Caki2 (cell line): ENCODE measurements at regions not wholly inside any gene's neighbourhood (a gene's known extent, or its start where the extent isn't known, plus 50 kb on each side); places are given as distances from the start of the nearest gene placed in this dataset.

ENCODE experiments used
- DNase-seq: peaks from one replicate; pipeline ENCODE4 v3.0.0-alpha.2; 2015; ENCODE audit warnings: low read depth
- in situ Hi-C: cut with HindIII; loops from 2 replicates; pipeline ENCODE4 v1.10.0; 2016; ENCODE audit warnings: low sequenced_read_pairs, low pct_unique_long_range_greater_than_20kb, mixed read lengths

DNA sequence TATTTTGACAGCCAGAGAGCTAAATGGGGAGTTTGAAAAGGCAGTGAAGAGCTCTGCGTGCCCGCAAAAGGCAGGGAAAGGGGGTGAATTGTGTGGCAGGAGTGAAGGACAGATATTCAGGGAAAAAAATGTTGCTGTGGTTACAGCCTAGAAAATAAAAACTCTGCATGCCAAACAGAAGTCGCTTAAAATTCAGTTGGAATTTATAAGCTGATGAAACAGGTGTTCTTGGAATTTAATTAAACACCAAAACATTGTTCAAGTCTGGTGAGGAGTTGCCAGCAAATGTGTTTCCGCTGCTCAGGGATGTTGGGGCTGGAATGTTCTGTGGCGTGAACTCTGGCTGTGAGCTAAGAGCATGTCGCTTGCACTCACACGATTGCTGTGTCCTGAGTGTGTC is 169.3 kb downstream of the ADRA2A start:
- in situ Hi-C loops: no loop called here
- DNase-seq: no peak

GRCh38 chr10:111246814-111247452 is 170.1 kb downstream of the ADRA2A start:
- no peak for DNase-seq
- in situ Hi-C loops: no loop called here

DNA sequence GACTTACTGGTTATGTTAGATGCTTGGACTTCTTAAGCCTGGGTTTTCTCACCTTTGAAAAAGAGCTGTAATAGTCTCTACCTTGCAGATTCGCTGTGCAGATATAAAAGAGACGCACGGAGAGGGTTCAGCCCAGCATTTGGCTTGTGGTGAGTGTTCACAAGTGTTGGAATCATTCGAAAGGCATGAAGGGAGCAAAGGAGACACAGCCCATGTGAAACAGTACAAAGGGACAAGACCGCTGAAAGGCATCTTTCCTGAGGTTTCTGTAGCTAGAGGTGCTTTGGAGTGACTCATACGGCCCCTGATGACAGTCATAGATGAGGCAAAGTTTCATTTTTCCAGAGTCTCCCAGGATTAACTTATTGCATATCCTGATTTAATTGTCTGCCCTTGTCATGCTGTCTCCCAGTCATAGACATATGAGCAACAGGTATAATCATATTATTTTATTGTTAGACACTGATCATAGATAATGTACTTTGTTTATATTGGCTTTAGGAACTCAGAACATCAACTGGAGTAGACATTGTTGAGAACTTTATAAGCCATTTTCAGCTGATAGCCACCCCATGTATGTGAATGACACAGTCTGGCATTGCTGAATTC is 171.1 kb downstream of the ADRA2A start:
- in situ Hi-C loops: no loop called here
- DNase-seq: no peak

GRCh38 chr10:111249925-111250324 is 173.1 kb downstream of the ADRA2A start:
- in situ Hi-C loops: no loop called here

DNA sequence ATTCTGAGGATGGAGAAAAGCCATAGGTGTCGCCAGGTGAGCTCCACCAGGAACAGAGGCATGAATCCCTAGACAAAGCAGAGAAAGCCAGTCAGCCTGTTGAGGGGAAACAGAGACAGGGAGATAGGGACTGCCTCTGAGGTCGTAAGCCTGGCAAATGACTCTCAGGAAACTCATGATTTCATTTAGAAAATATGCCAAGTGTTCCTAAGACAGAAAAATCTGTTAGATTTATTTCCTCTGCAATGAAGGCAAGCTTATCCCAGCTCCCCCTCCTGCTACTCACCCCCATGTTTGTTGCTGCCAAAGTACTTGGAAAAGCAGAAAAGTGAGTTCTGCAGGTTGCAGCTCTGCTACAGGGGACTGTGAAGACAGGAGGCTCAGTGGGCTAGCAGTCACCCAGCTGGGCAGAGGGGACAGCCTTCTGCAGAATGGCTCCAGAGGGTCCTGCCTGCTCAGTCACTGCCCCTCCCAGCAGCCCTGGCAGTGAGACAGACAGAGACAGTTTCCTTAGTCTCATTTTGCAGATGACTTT is 184.3 kb downstream of the ADRA2A start:
- no peak for DNase-seq
- in situ Hi-C loops: no loop called here

More at GRCh38 chr10:111249925-111250324, 173.1 kb downstream of the ADRA2A start:
- DNase-seq: no peak

- DNase-seq: no peak
- in situ Hi-C loops: no loop called here
Observed at GRCh38 chr10:111265341-111265740, 188.5 kb downstream of the ADRA2A start.

- DNase-seq: no peak
- in situ Hi-C loops: no loop called here
Observed at GRCh38 chr10:111266165-111266564, 189.3 kb downstream of the ADRA2A start.

DNA sequence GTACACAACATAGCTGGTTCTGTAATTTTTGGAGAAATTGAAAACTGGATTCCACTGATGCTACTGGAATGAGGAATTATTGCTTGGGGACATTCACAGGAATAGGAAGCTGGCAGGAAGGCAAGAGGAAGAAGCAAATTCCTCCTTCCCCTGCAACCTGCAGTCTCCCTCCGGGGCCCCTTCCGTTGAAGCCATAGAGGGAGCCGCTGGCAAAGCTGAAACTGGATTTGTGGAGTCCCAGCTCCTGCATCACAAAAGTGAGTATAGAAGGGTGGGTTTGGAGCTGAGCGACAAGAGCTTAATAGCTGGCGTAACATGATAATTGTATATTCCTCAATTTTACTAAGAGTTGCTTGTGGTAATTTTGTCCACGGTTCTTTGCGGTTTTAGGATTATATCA is 190.8 kb downstream of the ADRA2A start:
- in situ Hi-C loops: no loop called here

GRCh38 chr10:111273235-111273634 is 196.4 kb downstream of the ADRA2A start:
- no peak for DNase-seq
- in situ Hi-C loops: no loop called here

More for the DNA sequence above, 190.8 kb downstream of the ADRA2A start:
- no peak for DNase-seq

DNA sequence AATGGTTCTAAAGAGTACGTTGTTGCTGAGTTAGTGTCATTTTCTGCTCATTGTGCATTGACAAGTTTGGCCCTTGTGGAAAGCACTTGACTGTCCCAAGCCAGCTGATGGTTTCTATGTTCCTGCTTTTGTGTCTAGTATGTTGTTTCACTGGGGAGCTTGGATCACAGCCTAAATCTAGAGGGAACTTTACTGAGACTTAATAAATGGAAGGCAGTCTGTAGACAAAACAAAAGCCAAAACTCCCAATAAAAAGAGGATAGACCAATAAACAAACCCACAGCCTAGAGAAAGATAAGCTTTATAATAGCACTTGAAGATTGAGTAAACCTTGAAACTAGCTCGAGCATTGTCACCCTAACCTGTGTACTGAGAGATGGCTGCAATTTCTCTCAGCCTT is 196.8 kb downstream of the ADRA2A start:
- no peak for DNase-seq
- in situ Hi-C loops: no loop called here

GRCh38 chr10:111275091-111275490 is 198.3 kb downstream of the ADRA2A start:
- no peak for DNase-seq
- in situ Hi-C loops: no loop called here

DNA sequence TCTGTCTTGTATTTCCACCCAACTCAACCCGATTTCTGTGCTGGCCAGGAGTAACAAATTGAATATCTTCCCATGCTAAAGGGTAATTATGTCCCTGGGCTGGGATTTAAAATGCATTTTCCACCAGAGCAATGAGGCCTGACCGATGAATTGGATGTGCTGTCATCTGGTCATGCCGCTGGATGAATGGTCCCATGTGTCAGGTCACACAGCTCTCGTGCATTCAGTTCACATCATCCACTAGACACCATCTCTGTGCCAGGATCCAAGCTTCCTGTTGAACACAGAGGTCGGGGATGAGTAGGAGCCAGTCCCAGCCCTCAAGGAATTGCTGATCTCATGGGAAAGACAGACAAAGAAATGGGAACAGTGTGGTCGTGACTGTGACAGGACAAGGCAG is 200.8 kb downstream of the ADRA2A start:
- no peak for DNase-seq
- in situ Hi-C loops: no loop called here

GRCh38 chr10:111278266-111278665 is 201.4 kb downstream of the ADRA2A start:
- DNase-seq: no peak
- in situ Hi-C loops: no loop called here

DNA sequence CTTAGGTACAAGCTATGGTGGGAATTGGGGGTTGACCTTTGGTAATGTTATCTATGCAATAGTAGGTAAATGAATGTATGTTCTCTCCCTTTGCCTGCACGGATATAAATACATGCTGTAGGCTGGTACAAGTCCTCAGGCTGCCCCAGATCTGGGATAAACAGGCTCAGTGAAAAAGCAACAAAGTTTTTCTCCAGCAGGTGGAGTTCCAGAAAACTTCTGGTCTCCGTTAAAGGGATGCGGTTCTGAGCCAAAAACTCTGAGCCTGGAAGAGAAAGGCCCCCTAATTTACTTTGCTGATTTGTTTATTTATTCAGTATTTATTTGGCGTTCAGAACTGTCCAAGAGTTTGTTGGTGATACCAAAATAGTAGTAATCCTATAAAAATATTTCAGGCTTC is 204.7 kb downstream of the ADRA2A start:
- in situ Hi-C loops: no loop called here
- no peak for DNase-seq

GRCh38 chr10:111289461-111289860 is 212.6 kb downstream of the ADRA2A start:
- in situ Hi-C loops: no loop called here
- DNase-seq: no peak

GRCh38 chr10:111290649-111291048 is 213.8 kb downstream of the ADRA2A start:
- in situ Hi-C loops: no loop called here
- no peak for DNase-seq

DNA sequence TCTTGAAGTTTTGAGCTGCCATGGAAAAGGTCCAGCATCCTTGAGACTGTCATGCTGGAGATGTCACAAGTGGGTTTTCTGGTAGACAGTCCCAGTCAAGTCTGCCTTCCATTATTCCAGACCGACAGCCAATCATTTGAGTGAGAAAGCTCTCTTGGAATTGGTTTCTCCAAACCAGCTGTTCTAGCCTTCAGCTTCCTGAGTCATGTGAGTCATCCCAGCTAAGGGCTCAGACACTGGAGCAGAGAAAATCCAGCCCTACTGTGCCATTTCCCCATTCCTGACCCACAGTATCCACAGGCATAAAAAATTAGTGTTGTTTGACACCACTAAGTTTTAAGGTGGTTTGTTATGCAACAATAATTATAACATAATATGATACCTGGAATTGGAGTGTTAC is 219.0 kb downstream of the ADRA2A start:
- in situ Hi-C loops: no loop called here
- no peak for DNase-seq

GRCh38 chr10:111297351-111297848 is 220.6 kb downstream of the ADRA2A start:
- DNase-seq: no peak
- in situ Hi-C loops: no loop called here

DNA sequence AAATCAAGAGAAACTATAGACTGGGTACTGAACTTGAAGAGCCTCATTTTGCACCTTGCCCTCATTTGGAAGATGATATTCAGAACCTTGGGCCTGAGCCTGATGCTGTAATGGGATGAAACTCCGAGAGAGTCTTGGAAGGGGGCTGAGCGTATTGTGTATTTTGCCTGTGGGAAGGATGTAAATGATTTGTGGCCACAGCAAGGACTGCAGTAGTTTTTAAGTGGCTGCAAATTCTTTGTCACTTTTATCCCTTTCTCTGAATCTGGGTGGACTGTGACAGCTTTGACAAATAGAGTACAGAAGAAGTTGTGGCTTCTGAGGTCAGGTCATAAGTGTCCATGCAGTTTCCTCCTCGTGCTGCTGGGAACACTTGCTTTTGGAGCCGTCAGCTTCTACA is 221.2 kb downstream of the ADRA2A start:
- in situ Hi-C loops: no loop called here
- no peak for DNase-seq

DNA sequence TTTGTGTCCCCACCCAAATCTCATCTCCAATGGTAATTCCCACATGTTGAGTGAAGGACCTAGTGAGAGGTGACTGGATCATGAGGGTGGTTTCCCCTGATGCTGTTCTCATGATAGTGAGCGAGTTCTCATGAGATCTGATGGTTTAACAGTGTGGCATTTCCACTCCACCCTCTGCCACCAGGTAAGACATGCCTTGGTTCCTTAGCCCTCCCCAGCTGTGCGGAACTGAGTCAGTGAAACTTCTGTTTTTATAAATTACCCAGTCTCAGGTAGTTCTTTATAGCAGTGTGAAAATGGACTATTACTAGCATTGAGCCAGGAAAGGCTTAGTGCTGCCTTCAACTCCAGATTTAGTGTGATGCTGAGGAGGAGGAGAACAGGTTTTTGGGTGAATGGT is 222.2 kb downstream of the ADRA2A start:
- no peak for DNase-seq
- in situ Hi-C loops: no loop called here
